Renal pelvis (tissue), 1 donor: ENCODE measurements at regions not wholly inside any gene's neighbourhood (a gene's known extent, or its start where the extent isn't known, plus 50 kb on each side); places are given as distances from the start of the nearest gene placed in this dataset.
A peak's percentile ranks its signal among the peaks of the same experiment; 100 is the strongest.

ENCODE experiments used
- DNase-seq: peaks from one replicate; pipeline ENCODE4 v3.0.0-alpha.2; 2013

DNA sequence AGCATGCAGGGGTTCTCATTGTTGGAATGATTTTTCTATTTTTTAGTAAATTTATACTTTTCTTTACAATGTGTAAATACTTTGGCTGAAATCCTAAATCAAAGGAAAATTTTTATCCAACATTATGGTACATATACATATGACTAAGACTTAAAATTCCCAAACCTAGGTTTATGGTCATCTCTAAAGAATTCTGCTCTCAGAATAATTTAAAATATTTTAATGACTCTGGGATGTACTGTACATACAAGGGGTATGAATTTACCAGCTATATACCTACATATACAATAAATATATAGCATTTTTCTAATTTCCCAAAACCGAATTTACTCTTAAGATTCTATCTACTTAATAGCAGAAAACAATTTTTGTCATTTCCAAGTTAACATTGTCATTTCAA is 137.9 kb upstream of the POU1F1 start:
- DNase-seq = no peak

DNA sequence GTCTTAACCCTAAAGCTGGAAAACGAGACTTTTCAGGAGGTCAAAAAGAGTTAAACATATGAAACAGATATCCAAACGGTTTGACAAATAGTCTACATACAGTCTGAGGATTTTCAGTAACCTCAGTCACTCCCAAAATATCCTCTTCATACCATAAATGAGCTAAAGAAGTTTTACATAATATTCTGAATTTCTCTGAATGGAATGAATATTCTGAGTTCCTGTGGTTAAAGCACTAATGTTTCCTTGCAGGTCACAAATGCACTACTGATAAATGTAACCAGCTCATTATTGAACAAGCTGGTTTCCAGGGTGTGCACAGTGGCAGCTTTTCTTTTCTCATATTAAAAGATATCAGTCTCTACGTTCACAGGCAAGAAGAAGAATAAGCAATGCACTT is 137.4 kb upstream of the POU1F1 start:
- no peak for DNase-seq

DNA sequence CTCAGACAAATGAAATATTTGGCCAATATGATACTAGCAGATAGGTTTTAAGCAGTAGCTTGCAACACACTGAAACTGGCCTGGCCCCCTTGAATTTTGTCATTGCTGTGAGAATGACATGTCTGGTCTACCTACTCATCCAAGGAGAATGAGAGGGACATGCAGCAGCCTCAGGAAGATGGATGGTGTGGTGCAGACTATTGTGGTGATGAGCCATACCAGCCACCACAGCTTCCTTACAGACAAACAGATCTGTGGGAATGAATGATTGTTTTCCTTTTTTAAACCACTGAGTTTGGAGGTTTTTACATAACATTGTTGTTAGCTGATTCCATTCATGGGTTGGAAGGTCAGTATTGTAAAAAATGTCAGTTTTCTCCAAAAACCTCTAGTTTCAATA is 133.7 kb upstream of the POU1F1 start:
- DNase-seq = no peak

DNA sequence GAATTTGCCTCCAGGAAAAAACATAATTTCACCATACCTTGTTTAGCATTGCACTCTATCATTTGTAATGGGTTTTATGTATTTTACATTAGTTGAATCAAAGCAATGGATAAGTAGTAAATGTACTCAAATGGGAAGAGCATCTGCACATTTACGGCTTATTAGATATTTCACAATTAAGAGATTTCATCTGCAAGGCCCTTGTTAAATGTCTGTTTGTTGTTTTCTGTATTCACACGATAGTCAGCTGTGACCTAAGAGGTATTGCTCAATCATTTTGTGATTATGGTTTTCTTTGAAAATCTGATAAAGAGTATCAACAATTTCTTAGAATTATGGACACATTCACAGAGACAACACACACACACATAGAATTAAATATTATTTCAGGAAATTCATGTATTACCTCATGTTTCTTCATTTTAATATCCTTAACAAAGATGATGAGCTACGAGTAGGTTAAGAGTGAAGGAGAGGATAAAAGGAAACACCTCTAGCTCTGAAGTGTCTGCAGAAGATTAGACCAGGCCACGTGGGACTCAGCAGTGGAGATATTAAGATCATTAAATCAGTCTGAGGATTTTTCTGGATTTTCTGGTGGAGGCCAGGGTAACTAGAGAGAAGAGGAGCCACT is 121.9 kb upstream of the POU1F1 start:
- no peak for DNase-seq

DNA sequence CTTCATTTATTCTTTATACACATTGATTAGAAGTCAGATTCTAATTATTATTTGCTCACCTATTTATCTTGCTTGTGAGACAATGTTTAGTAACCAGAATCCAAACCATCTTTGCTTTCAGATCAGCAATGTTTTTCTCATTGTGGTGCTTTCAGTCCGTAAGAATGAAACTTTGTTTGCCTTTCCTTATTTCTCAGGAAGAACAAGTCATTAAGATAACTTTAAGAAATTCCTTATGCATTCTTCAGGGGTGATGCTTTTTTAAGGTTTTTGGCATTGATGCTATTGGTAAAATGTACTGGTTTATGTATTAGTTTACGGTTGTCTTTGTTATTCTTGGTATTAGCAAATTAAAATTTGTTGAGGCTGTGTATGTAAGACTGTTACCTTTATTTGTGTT is 120.8 kb upstream of the POU1F1 start:
- DNase-seq = no peak

DNA sequence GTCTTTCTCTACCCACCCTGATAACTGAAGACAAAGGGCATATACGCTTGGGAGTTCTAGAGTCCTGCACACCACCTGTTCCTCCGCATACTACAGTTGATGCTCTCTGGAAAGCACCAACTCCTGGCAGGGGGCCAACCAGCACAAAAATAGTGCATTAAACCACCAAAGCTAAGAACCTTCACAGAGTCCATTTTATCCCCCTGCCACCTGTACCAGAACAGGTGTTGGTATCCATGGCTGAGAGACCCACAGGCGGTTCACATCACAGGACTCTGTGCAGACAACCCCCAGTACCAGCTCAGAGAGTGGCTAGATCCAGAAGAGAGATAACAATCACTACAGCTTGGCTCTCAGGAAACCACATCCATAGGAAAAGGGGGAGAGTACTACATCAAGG is 114.4 kb upstream of the POU1F1 start:
- DNase-seq = no peak

DNA sequence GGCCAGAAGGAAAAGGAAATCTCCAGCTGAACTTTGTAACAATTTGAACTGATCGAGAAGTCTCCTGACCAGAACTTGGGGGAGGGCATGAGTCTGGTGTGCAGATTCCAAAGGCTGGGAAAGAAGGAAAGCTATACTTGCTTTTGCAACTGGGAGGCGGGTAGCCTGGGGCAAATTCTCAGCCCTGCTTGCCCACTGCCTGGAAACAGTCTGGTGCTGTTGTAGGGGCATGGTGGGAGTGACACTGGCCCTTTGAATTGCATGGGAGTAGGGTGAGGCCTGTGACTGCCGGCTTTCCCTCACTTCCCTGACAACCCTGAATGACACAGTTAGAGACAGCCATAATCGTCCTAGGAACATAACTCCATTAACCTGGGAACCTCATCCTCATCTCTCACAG is 114.0 kb upstream of the POU1F1 start:
- DNase-seq = no peak

DNA sequence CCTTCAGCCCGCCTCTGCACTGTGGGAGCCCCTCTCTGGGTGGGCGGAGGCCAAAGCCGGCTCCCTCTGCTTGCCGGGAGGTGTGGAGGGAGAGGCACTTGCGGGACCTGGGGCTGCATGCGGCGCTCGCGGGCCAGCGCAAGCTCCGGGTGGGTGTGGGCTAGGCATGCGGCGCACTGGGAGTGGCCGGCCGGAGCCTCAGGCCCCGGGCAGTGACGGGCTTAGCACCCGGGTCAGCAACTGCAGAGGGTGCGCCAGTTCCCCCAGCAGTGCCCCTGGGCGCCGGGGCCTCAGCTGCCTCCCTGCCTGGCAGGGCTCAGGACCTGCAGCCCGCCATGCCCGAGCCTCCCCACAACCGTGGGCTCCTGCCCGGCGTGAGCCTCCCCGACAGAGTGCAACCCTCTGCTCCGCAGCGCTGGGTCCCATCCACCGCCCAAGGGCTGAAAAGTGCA is 98.9 kb upstream of the POU1F1 start:
- DNase-seq = no peak

DNA sequence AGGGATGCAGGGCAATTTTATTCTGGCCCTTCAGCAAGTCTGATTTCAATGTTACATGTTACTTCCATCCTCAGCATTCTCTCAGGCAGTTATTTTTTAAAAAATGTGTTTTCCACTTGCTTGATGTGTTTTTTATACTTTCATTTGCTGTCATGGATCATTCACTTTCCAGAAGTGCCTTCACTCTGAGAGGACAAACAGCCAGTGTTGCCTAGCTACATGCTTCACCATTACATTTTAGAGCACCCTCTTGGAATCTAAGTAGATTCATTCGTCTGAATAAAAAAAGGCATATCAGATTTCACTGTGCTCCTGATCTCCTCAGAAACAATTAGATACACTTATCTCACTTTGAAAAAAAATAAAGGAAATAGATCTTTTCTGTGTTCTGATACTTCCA is 93.6 kb upstream of the POU1F1 start:
- peak; percentile 55 for DNase-seq

DNA sequence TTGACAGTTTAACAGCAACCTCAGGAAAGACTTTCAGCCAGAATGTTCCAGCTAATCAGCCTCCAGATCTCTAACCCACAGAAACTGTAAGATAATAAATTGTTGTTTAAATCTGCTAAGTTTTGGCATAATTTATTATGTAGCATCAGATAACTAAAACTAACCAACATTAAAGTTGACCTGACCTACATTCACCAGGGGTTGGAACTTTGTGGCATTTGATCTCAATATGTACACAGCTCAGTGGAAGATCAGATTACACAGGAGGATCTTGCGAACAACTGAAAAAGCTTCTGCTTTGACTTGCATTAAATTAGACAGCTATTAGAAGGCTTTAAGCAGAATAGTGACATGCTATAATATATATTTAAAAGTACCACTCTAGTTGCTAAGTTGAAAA is 91.4 kb upstream of the POU1F1 start:
- peak; percentile 28 for DNase-seq

DNA sequence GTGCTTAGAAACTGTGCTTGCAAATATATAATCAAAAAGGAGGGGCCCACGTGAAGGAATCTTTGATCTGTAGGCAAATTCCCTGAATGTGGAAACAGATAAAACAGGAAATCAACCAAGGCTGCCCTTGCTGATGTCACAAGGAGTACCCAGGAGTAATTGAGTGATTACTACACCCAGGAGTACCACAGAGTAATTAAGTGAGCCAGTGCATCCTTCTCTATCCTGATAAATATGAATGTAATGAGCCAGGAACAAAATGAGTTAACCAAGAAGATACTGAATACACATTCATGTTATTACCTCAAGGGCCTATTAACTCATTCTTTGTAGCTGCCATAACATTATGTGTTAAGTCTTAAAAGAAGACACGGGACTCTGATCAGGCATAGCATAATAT is 87.3 kb upstream of the POU1F1 start:
- DNase-seq = no peak

DNA sequence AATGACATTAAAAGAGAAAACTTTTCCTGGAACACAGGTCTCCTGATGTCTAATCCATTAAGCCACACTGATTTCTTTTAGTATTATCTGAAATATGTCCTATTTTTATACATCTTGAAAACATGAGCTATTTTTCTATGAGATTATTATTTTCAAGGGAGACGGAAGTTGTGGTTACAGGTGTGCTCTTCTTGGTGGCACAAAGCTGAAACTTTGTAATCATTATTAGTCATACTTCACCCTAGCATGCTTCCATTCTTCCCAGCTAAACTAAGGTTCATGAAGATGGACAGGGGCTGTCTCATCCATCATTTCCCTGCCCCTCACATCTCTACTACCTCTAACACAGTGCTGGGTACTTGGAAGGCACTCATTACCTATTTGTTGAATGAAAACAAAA is 85.6 kb upstream of the POU1F1 start:
- DNase-seq = no peak

DNA sequence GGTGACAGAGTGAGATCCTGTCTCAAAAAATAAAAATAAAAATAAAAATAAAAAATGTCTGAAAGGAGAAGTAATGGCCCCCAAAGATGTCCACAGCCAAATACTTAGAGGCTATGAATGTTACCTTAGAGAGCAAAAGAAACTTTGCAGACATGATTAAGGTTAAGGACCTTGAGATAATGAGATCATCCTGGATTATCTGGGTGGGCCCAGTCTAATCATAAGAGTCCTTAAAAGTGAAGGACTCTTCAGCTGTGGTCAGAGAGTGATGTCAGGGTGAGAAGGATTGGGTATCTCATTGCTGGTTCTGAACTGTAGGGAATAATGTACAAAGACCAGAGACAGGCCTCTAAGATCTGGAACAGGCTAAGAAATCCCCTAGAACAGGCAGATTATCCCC is 84.9 kb upstream of the POU1F1 start:
- DNase-seq = no peak

DNA sequence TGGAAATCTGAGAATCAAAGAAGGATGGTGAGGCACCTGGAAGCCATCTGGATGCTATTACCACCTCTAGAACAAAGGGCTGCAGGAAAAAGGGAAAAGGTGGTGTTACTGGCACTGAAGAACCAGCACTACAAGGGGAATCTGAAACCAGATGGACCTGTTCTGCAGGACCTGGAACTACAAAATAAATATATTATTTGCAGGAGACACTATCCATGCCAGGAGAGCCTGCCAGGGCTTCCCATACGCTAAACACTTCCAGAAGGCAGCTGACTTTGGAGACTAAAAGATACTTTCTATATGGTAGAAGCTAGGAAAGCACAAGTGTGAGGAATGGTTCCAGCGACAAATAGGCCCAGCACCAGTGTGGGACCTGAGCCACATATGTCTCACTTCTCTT is 83.4 kb upstream of the POU1F1 start:
- no peak for DNase-seq

DNA sequence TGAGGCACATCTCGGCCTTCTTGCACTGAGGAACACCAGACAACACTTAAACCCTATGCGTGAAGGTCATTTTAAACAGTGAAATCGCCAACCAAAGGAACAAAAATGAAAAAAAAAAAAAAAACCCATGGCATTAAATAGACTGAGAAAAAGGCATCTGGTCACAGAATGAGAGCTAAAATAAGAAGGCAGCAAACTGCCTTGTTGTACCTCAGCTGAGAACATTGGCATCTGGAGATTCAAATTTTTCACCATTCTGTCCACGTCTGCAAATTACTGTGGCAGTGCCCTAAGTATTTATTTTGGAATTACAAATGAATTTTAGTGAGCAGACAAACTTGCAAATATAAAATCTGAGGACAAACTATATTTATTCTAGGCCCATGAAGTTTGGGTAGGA is 82.6 kb upstream of the POU1F1 start:
- DNase-seq = no peak

DNA sequence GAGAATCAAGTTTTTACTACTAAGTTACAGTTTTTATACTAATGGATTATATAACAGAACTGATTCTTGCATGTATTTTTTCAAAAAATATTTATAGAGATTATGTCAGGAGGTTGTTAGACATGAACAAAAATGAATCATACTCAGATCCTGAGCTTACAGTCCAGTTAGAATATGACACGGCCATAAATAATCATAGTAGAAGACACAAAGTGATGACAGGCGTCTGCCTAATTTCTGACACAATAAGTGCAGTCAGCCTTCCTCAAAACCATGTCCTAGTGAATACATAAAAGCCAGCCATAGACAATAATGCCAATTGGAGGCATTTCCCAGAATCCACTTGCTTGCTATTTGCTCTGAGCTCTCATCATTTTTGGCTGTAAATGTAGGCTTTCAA is 81.7 kb upstream of the POU1F1 start:
- no peak for DNase-seq

DNA sequence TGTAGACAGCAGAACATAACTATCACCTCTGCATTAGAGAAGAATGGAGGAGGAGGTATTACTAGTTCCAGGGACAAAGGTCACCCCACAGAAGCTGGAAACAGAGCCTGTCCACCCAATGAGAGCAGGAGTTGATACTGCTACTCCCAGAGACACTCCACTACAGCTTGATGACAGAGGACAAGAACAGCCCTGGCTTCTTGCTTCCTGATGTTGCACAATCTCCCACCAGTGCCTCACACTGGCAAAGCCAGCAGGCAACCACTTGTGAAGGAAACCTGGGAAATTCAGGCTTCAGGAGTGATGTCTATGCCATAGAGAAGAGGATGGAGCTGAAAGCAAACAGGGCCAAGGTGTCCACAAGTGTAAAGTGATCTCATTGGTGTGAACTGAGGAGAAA is 78.0 kb upstream of the POU1F1 start:
- DNase-seq = no peak

DNA sequence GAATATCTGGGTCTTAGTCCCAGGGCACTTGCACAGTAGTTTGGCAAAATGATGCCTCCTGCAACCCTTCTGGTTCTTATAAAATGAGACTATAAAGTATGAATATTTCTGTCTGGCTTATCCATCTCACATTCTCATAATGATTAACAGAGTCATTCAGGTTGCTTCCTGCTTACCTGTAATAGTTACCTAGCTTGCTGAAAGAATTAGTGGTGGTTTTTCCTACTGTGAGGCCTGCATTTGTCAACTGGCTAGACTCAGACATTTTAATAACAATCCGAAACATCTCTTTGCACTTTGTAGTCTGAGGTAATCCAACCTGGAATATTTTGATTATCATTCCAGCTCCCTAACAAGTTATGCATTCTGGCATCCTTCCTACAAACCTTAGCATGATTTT is 75.6 kb upstream of the POU1F1 start:
- no peak for DNase-seq

DNA sequence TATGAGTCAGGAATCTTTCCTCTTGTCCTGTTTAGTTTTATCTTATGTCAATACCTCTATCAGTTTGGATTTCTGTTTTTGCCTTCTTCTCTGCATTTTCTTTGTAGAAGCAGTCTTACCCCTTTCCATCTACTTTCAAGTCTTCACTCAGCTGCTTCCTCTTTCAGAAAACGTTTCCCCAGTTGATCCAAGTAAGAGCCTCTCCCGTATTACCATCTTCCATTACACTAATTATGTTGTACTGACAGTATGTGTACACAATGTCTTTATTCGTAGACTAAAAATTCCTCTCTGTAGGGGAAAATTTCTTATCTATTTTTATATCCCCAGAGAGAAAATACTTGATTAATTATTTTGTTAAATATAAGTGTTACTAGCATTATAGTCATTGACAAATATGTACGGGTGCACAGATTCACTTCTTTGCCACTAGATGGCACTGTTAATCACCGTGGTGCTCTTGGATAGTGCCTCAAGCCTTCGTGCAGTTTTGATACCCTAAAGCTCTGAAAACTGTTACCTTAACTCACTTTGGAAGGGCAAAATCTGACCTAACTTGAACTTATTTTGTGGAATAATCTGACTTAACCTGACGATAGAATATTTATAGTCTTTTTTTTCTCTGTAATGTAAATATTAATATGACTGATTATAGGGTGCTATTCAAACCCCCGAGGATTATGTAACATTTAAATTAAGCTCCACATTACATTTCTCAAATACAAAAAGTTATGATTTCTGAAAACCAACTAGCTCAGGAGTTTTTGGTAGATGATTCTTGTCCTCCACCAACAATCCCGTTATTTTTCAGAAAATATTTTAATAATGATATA is 74.2 kb upstream of the POU1F1 start:
- peak; percentile 40 for DNase-seq

DNA sequence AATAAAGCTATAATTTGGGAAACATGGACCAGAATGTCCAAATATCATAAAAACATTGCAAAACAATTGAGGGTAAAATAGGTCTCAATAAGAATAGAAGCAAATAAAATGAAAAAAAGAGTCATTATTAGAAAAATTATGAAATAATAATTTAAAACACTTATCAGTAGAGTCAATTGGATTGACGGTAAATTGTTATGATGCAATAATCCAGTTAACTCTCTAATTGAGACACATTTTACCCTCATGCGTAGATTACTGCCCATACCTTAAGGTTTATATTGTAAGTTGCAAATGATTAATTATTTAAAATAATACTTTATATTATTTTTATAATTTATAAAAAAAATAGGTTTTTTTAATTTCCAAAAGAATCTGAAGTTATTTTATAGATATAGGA is 73.4 kb upstream of the POU1F1 start:
- DNase-seq = no peak

DNA sequence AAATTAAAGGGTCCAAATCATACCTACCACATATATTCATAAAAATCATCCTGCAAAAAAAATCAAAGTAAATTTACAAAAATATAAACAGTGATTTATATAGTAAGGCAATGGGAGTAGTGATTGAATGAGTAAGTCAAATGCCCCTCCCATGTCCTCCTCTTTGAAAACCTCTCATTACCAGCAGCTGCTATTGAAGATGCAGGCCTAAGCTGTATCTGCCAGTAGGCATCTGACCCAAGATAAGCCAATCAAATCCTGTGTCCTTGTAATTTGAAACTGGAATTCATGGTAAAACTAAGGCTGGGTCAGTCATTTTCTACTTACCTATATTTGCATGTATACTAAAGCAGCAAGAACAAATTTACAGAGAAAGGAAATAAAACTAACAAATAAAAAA is 60.4 kb upstream of the POU1F1 start:
- DNase-seq = no peak

DNA sequence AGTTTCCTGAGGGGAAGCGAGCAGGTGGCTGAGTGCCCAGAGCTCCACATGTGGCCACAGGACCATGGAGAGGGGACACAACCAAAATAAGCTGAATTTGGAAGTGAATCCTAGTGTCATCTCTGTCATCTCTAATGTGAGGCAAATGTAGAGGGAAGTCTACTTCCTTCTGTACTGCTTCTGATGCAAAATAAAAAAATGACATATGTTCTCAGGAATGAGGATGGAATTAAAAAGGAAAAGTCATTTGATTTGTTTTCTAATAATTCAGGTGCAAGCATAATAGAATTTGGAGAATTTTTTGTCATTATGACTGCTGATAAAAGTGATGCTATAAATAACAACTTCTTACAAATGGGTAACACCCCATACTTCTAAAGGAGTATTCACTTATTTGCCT is 59.5 kb upstream of the POU1F1 start:
- no peak for DNase-seq

DNA sequence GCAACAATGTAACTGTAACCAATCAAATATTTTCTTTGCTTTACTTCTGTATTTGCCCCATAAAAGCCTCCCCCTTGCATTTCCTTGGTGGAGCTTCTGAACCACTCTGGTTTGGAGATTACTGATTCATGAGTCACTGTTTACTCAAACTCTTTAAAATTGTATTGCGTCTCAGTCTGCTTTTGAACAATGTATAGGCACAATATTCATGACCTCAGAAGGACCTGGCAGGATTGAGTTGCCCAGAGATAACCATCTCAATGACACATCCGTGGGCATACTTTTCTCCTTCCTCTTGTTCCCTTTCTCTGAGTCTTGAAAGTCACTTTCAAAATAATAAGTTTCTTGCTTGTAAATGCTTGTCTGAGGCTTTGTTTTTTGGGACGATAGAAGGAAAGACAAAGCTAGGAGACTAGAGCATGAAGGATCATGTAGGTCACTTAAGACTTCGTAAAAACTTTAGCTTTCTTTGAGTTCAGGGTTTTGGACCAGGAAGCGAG is 57.1 kb upstream of the POU1F1 start:
- no peak for DNase-seq

DNA sequence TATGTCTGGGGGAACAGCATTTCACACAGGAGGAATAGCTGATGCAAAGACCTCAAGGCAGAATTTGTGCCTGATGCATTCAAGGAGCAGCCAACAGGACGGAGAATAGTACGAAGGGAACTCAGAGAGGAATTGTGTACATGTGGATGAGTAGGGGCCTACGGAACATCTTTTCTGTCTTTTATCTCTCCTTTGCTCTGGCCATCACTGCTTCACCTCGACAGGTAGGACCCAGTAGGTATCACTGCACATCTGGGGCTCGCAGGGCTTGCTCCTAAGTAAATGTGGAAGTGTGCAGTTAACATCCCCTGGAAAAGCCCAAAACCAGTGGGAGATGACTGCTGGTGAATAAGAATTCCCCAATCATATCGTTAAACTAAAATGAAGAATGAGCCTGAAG is 56.4 kb upstream of the POU1F1 start:
- no peak for DNase-seq
